SU-DHL-6 (cell line): ENCODE measurements at regions not wholly inside any gene's neighbourhood (a gene's known extent, or its start where the extent isn't known, plus 50 kb on each side); places are given as distances from the start of the nearest gene placed in this dataset.
"Not testable (repeated sequence)": the region's sequence is repeated elsewhere in the genome, so short reads cannot be mapped to it uniquely, and the experiment has no call there.

Experiments
- H2AFZ ChIP-seq: fragments of 200-600 bp; sonication (generic); 2 replicates; pipeline ENCODE4 v1.6.1; 2014; ENCODE audit warnings: low read depth, mild to moderate bottlenecking, moderate library complexity, mixed read lengths, antibody characterized with exemption, low read length; ENCODE audit not compliant: severe bottlenecking
- H3F3A ChIP-seq: fragments of 200-600 bp; shearing (Covaris generic); 2 replicates; pipeline ENCODE4 v1.6.0; 2016; ENCODE audit warnings: antibody characterized with exemption, mild to moderate bottlenecking; ENCODE audit not compliant: insufficient read depth
- H3K27ac ChIP-seq: fragments of 200-600 bp; sonication (generic); 2 replicates; pipeline ENCODE4 v1.5.1; 2016; ENCODE audit warnings: low read depth, mild to moderate bottlenecking, low read length, moderate library complexity, mixed read lengths
- H3K27me3 ChIP-seq: fragments of 200-600 bp; sonication (generic), shearing (Covaris generic); 2 replicates; pipeline ENCODE4 v1.6.0; 2014; ENCODE audit warnings: mild to moderate bottlenecking, low read length
- H3K36me3 ChIP-seq: fragments of 200-600 bp; sonication (generic); 2 replicates; pipeline ENCODE4 v1.6.1; 2014; ENCODE audit warnings: mild to moderate bottlenecking, low read length, mixed read lengths
- H3K4me2 ChIP-seq: fragments of 300-600, 200-600 bp; shearing (Covaris generic), sonication (generic); 2 replicates; pipeline ENCODE4 v1.6.0; 2014; ENCODE audit warnings: low read length, low read depth, mild to moderate bottlenecking; ENCODE audit not compliant: poor library complexity, severe bottlenecking
- H3K4me3 ChIP-seq: fragments of 200-600 bp; sonication (generic); 2 replicates; pipeline ENCODE4 v1.5.1; 2014; ENCODE audit warnings: antibody characterized with exemption, low read length, mild to moderate bottlenecking, mixed read lengths; ENCODE audit not compliant: insufficient read depth, poor library complexity, severe bottlenecking
- H3K79me2 ChIP-seq: fragments of 200-600 bp; sonication (generic); 2 replicates; pipeline ENCODE4 v1.6.1; 2014; ENCODE audit warnings: mild to moderate bottlenecking, low read length, moderate library complexity; ENCODE audit not compliant: insufficient read depth
- H3K9ac ChIP-seq: fragments of 200-600 bp; sonication (generic); 2 replicates; pipeline ENCODE4 v1.7.0; 2014; ENCODE audit warnings: mild to moderate bottlenecking, low read length
- H3K9me2 ChIP-seq: fragments of 200-600 bp; sonication (generic); replicated peaks from 2 replicates; pipeline ENCODE4 v1.6.1; 2014; ENCODE audit warnings: low read length; ENCODE audit not compliant: insufficient read depth
- H3K9me3 ChIP-seq: fragments of 200-600 bp; sonication (generic); 2 replicates; pipeline ENCODE4 v1.6.1; 2014; ENCODE audit warnings: low read length, mixed read lengths; ENCODE audit not compliant: insufficient read depth
- H4K20me1 ChIP-seq: fragments of 200-600 bp; sonication (generic); 2 replicates; pipeline ENCODE4 v1.6.1; 2014; ENCODE audit warnings: low read depth, mild to moderate bottlenecking, antibody characterized with exemption, low read length, moderate library complexity, mixed read lengths
- CTCF ChIP-seq: fragments of 200-600 bp; sonication (generic); IDR thresholded peaks from one replicate; pipeline ENCODE4 v1.5.1; 2017; ENCODE audit warnings: antibody characterized with exemption, mild to moderate bottlenecking, low read length, moderate library complexity; ENCODE audit not compliant: insufficient read depth, poor library complexity, severe bottlenecking
- EZH2phosphoT487 ChIP-seq: fragments of 200-600 bp; sonication (generic), shearing (Covaris generic); conservative IDR thresholded peaks from 2 replicates; pipeline ENCODE4 v1.6.1; 2018; ENCODE audit warnings: mild to moderate bottlenecking, antibody characterized with exemption, low read length, moderate library complexity, mixed read lengths

- Histone ChIP-seq H4K20me1 (no peaks in the 10 kb centered on the region), H3K27ac (no peak overlapping the region), H3K36me3 (no peaks in the 10 kb centered on the region), H3K27me3 (no peaks in the 10 kb centered on the region), H3K79me2 (no peaks in the 10 kb centered on the region), H2AFZ (no peak overlapping the region), H3K9ac (no peak overlapping the region), H3K9me2 (no peaks in the 10 kb centered on the region; the same call in 1 of the 2 replicates), H3F3A (no peaks in the 10 kb centered on the region), H3K4me2 (no peak overlapping the region), H3K4me3 (no peak overlapping the region), H3K9me3 (no peaks in the 10 kb centered on the region)
- TF ChIP-seq EZH2phosphoT487 = no peak
- no peak for TF ChIP-seq CTCF
Measured at GRCh38 chr6:144782634-144783033, 497.5 kb downstream of the UTRN start.

- H3K9ac ChIP-seq = no peak overlapping the region
- H3K4me3 ChIP-seq = no peak overlapping the region
- no peaks in the 10 kb centered on the region for H3K79me2 ChIP-seq
- H3K4me2 ChIP-seq = no peak overlapping the region
- H4K20me1 ChIP-seq = no peaks in the 10 kb centered on the region
- H3K27me3 ChIP-seq = no peaks in the 10 kb centered on the region
- H3K9me3 ChIP-seq = no peaks in the 10 kb centered on the region
- no peak overlapping the region for H2AFZ ChIP-seq
- TF ChIP-seq CTCF (no peak), EZH2phosphoT487 (no peak)
- H3K36me3 ChIP-seq = no peaks in the 10 kb centered on the region
- H3K9me2 ChIP-seq = no peaks in the 10 kb centered on the region; the same call in 1 of the 2 replicates
- no peak overlapping the region for H3K27ac ChIP-seq
- no peaks in the 10 kb centered on the region for H3F3A ChIP-seq
Measured at GRCh38 chr6:144785056-144785455, 499.9 kb downstream of the UTRN start.

- Histone ChIP-seq H3K36me3 (no peaks in the 10 kb centered on the region), H4K20me1 (no peaks in the 10 kb centered on the region), H3K27me3 (no peaks in the 10 kb centered on the region), H3K9me2 (no peaks in the 10 kb centered on the region; the same call in 1 of the 2 replicates), H3K4me2 (no peak overlapping the region), H2AFZ (no peak overlapping the region), H3K27ac (no peak overlapping the region), H3K79me2 (no peaks in the 10 kb centered on the region), H3K9ac (no peak overlapping the region), H3K4me3 (no peak overlapping the region), H3K9me3 (no peaks in the 10 kb centered on the region), H3F3A (no peaks in the 10 kb centered on the region)
- no peak for TF ChIP-seq CTCF
- TF ChIP-seq EZH2phosphoT487 = no peak
Measured at GRCh38 chr6:144786825-144787224, 501.7 kb downstream of the UTRN start.

GRCh38 chr6:144793744-144794143 is 508.6 kb downstream of the UTRN start:
- H3K4me2 ChIP-seq = no peak overlapping the region
- no peaks in the 10 kb centered on the region for H3K79me2 ChIP-seq
- no peaks in the 10 kb centered on the region for H3F3A ChIP-seq

GRCh38 chr6:144795022-144795421 is 509.9 kb downstream of the UTRN start:
- not testable (repeated sequence) for H3K27ac ChIP-seq

More at GRCh38 chr6:144793744-144794143, 508.6 kb downstream of the UTRN start:
- Histone ChIP-seq H4K20me1 (no peaks in the 10 kb centered on the region), H3K36me3 (no peaks in the 10 kb centered on the region), H2AFZ (no peak overlapping the region), H3K27me3 (no peaks in the 10 kb centered on the region), H3K9me3 (no peaks in the 10 kb centered on the region), H3K4me3 (no peak overlapping the region), H3K9me2 (no peaks in the 10 kb centered on the region), H3K9ac (no peak overlapping the region), H3K27ac (no peak overlapping the region)
- TF ChIP-seq CTCF (no peak), EZH2phosphoT487 (no peak)

More at GRCh38 chr6:144795022-144795421, 509.9 kb downstream of the UTRN start:
- H3F3A ChIP-seq, H3K27me3 ChIP-seq, H3K9me3 ChIP-seq, H2AFZ ChIP-seq, H3K4me3 ChIP-seq, H3K79me2 ChIP-seq, H3K9ac ChIP-seq, H3K36me3 ChIP-seq, H3K4me2 ChIP-seq, H3K9me2 ChIP-seq, H4K20me1 ChIP-seq: not testable (repeated sequence)
